H9 (cell line): ENCODE measurements at regions not wholly inside any gene's neighbourhood (a gene's known extent, or its start where the extent isn't known, plus 50 kb on each side); places are given as distances from the start of the nearest gene placed in this dataset.

Experiments
- DNase-seq: peaks from one replicate; pipeline ENCODE4 v3.0.0-alpha.2; 2017
- H2AFZ ChIP-seq: one replicate; pipeline ENCODE4 v1.6.1; 2013; ENCODE audit warnings: mild to moderate bottlenecking, low read length, control low read depth, moderate library complexity
- H2AK5ac ChIP-seq: 2 replicates; pipeline ENCODE4 v1.6.1; 2013; ENCODE audit warnings: low read length, control low read depth, mixed read lengths; ENCODE audit not compliant: insufficient read length
- H2BK120ac ChIP-seq: one replicate; pipeline ENCODE4 v1.6.1; 2013; ENCODE audit warnings: low read depth, mild to moderate bottlenecking, low read length, control low read depth, inconsistent platforms; ENCODE audit not compliant: poor library complexity, severe bottlenecking
- H2BK12ac ChIP-seq: 2 replicates; pipeline ENCODE4 v1.6.1; 2013; ENCODE audit warnings: low read length, control low read depth, mixed read lengths, low read depth; ENCODE audit not compliant: insufficient read length
- H2BK15ac ChIP-seq: 2 replicates; pipeline ENCODE4 v1.6.1; 2013; ENCODE audit warnings: low read depth, low read length, control low read depth
- H2BK20ac ChIP-seq: one replicate; pipeline ENCODE4 v1.6.1; 2013; ENCODE audit warnings: low read depth, mild to moderate bottlenecking, low read length, control low read depth, inconsistent platforms; ENCODE audit not compliant: poor library complexity, severe bottlenecking
- H2BK5ac ChIP-seq: 2 replicates; pipeline ENCODE4 v1.6.1; 2013; ENCODE audit warnings: low read length, control low read depth, mixed read lengths; ENCODE audit not compliant: insufficient read length
- H3K14ac ChIP-seq: 2 replicates; pipeline ENCODE4 v1.6.1; 2013; ENCODE audit warnings: low read length, control low read depth; ENCODE audit not compliant: insufficient read depth
- H3K18ac ChIP-seq: 2 replicates; pipeline ENCODE4 v1.6.1; 2013; ENCODE audit warnings: low read depth, mild to moderate bottlenecking, mixed read lengths, low read length, control low read depth; ENCODE audit not compliant: insufficient read length
- H3K23ac ChIP-seq: 2 replicates; pipeline ENCODE4 v1.6.1; 2013; ENCODE audit warnings: low read length, control low read depth, mixed read lengths, low read depth; ENCODE audit not compliant: insufficient read length
- H3K23me2 ChIP-seq: 2 replicates; pipeline ENCODE4 v1.6.1; 2013; ENCODE audit warnings: low read depth, mild to moderate bottlenecking, mixed read lengths, low read length, control low read depth; ENCODE audit not compliant: insufficient read length, poor library complexity, severe bottlenecking
- H3K27ac ChIP-seq: 2 replicates; pipeline ENCODE4 v1.5.1; 2013; ENCODE audit warnings: low read length, control low read depth, mixed read lengths, low read depth; ENCODE audit not compliant: insufficient read length
- H3K27me3 ChIP-seq: 2 replicates; pipeline ENCODE4 v1.6.1; 2013; ENCODE audit warnings: low read length, control low read depth, inconsistent platforms; ENCODE audit not compliant: insufficient read depth
- H3K4ac ChIP-seq: 2 replicates; pipeline ENCODE4 v1.6.1; 2013; ENCODE audit warnings: low read depth, mild to moderate bottlenecking, control low read depth, inconsistent platforms, low read length, moderate library complexity
- H3K4me1 ChIP-seq: 2 replicates; pipeline ENCODE4 v1.6.1; 2013; ENCODE audit warnings: low read length, control low read depth, inconsistent platforms; ENCODE audit not compliant: insufficient read depth
- H3K4me2 ChIP-seq: 2 replicates; pipeline ENCODE4 v1.6.1; 2013; ENCODE audit warnings: low read length, control low read depth, mixed read lengths; ENCODE audit not compliant: insufficient read length, insufficient read depth
- H3K56ac ChIP-seq: 2 replicates; pipeline ENCODE4 v1.6.1; 2013; ENCODE audit warnings: low read depth, mild to moderate bottlenecking, mixed read lengths, low read length, control low read depth; ENCODE audit not compliant: insufficient read length
- H3K79me1 ChIP-seq: 2 replicates; pipeline ENCODE4 v1.6.1; 2013; ENCODE audit warnings: low read depth, mild to moderate bottlenecking, moderate library complexity, low read length, control low read depth, inconsistent platforms; ENCODE audit not compliant: insufficient read depth, poor library complexity, severe bottlenecking
- H3K79me2 ChIP-seq: 2 replicates; pipeline ENCODE4 v1.6.1; 2013; ENCODE audit warnings: low read length, control low read depth, inconsistent platforms; ENCODE audit not compliant: insufficient read depth
- H3K9ac ChIP-seq: 2 replicates; pipeline ENCODE4 v1.6.1; 2013; ENCODE audit warnings: low read length, control low read depth, mixed read lengths; ENCODE audit not compliant: insufficient read length; ENCODE audit errors: extremely low read depth
- H3K9me3 ChIP-seq: one replicate; pipeline ENCODE4 v1.6.1; 2013; ENCODE audit warnings: low read depth, low read length, inconsistent platforms; ENCODE audit not compliant: control insufficient read depth
- H3T11ph ChIP-seq: one replicate; pipeline ENCODE4 v1.6.1; 2013; ENCODE audit warnings: mild to moderate bottlenecking, low read length, control low read depth, inconsistent platforms
- H4K20me1 ChIP-seq: one replicate; pipeline ENCODE4 v1.6.1; 2013; ENCODE audit not compliant: control insufficient read depth, insufficient read length, insufficient read depth
- H4K5ac ChIP-seq: 2 replicates; pipeline ENCODE4 v1.6.1; 2013; ENCODE audit warnings: low read depth, mild to moderate bottlenecking, mixed read lengths, low read length, control low read depth; ENCODE audit not compliant: insufficient read length
- H4K8ac ChIP-seq: replicated peaks from 2 replicates; pipeline ENCODE4 v1.6.1; 2013; ENCODE audit warnings: low read length, control low read depth, mixed read lengths, low read depth; ENCODE audit not compliant: insufficient read length
- H4K91ac ChIP-seq: 2 replicates; pipeline ENCODE4 v1.6.1; 2013; ENCODE audit warnings: low read depth, mild to moderate bottlenecking, moderate library complexity, mixed read lengths, low read length, control low read depth; ENCODE audit not compliant: insufficient read length
- H3K27ac Mint-ChIP-seq, 3 experiments: 2 replicates in 2 of 3; 3 replicates in 1 of 3; pipeline ENCODE4 v1.8.0; 2020 to 2021; ENCODE audit warnings: mixed read lengths in 3 of 3, mild to moderate bottlenecking in 1 of 3, moderate library complexity in 1 of 3
- H3K27me3 Mint-ChIP-seq: 2 replicates; pipeline ENCODE4 v1.8.0; 2021; ENCODE audit warnings: low read depth, mild to moderate bottlenecking, moderate library complexity, mixed read lengths
- H3K36me3 Mint-ChIP-seq, 3 experiments: 2 replicates in 2 of 3; 3 replicates in 1 of 3; pipeline ENCODE4 v1.8.0; 2020 to 2021; ENCODE audit warnings: low read depth in 3 of 3, mixed read lengths in 3 of 3; ENCODE audit not compliant: insufficient read depth in 1 of 3
- H3K4me1 Mint-ChIP-seq, 2 experiments: 2 replicates each; pipeline ENCODE4 v1.8.0; 2020; ENCODE audit warnings: mixed read lengths in 2 of 2
- H3K4me3 Mint-ChIP-seq, 2 experiments: 2 replicates in 1 of 2; 3 replicates in 1 of 2; pipeline ENCODE4 v1.8.0; 2020 to 2021; ENCODE audit warnings: mild to moderate bottlenecking in 2 of 2, mixed read lengths in 2 of 2, moderate library complexity in 1 of 2
- H3K9me3 Mint-ChIP-seq, 2 experiments: 2 replicates in 1 of 2; 3 replicates in 1 of 2; pipeline ENCODE4 v1.8.0; 2020; ENCODE audit warnings: mild to moderate bottlenecking in 2 of 2, mixed read lengths in 2 of 2, moderate library complexity in 1 of 2
- WGBS: extraction: QIAGEN DNeasy Blood & Tissue Kit; methylation state at CpG from one replicate; pipeline ENCODE4 v1.1.7; 2013; ENCODE audit warnings: missing lambda C conversion rate, low lambda C conversion rate, mixed read lengths; ENCODE audit not compliant: insufficient read length; ENCODE audit errors: extremely low coverage; 5-methylcytosine and 5-hydroxymethylcytosine counted together
- TF ChIP-seq, protein P1 (sequence below): fragments of 200-600 bp; sonication (generic); conservative IDR thresholded peaks from 3 replicates; pipeline ENCODE4 v1.8.0; 2021; ENCODE audit warnings: antibody characterized with exemption, mild to moderate bottlenecking

- H3K27ac ChIP-seq = no peak overlapping the region
- H3K9ac ChIP-seq = no peak overlapping the region
- no peak overlapping the region for H2BK20ac ChIP-seq
- H3K4ac ChIP-seq = no peak overlapping the region
- H3K9me3 ChIP-seq = no peaks in the 10 kb centered on the region
- H3K36me3 Mint-ChIP-seq = no peaks in the 10 kb centered on the region; a peak in 2 of 7 replicates
- H3K79me1 ChIP-seq = no peaks in the 10 kb centered on the region
- no peaks in the 10 kb centered on the region; the same call in 1 of the 2 replicates for H3K27me3 ChIP-seq
- no peaks in the 10 kb centered on the region for H3K79me2 ChIP-seq
- no peak overlapping the region for H3K4me3 Mint-ChIP-seq
- no peak overlapping the region for H2BK12ac ChIP-seq
- H3K4me1 ChIP-seq = no peaks in the 10 kb centered on the region
- no peak overlapping the region for H2AK5ac ChIP-seq
- no peak overlapping the region for H3K14ac ChIP-seq
- H3K4me1 Mint-ChIP-seq = peaks cover 7 to 11% of the 10 kb centered on the region in 2 experiments
- WGBS = no CpG with 5 or more reads among the region's 10 CpGs
- 0 out of 7 replicates have a peak overlapping the region, but pooled peaks of 1 of the 3 experiments have one; percentile 19 for H3K27ac Mint-ChIP-seq
- no peak overlapping the region for H4K91ac ChIP-seq
- no peak overlapping the region for H3K23ac ChIP-seq
- H3K18ac ChIP-seq = no peak overlapping the region
- no peak overlapping the region for H4K5ac ChIP-seq
- no peak overlapping the region for H3K4me2 ChIP-seq
- peak; percentile 16 for DNase-seq
- H2BK15ac ChIP-seq = no peak overlapping the region
- no peak overlapping the region for H4K8ac ChIP-seq
- no peaks in the 10 kb centered on the region for H3K23me2 ChIP-seq
- no peak overlapping the region for H2BK120ac ChIP-seq
- no peak overlapping the region for H3K56ac ChIP-seq
- H4K20me1 ChIP-seq = no peaks in the 10 kb centered on the region
- no peaks in the 10 kb centered on the region for H3K9me3 Mint-ChIP-seq
- TF ChIP-seq, protein P1, sequence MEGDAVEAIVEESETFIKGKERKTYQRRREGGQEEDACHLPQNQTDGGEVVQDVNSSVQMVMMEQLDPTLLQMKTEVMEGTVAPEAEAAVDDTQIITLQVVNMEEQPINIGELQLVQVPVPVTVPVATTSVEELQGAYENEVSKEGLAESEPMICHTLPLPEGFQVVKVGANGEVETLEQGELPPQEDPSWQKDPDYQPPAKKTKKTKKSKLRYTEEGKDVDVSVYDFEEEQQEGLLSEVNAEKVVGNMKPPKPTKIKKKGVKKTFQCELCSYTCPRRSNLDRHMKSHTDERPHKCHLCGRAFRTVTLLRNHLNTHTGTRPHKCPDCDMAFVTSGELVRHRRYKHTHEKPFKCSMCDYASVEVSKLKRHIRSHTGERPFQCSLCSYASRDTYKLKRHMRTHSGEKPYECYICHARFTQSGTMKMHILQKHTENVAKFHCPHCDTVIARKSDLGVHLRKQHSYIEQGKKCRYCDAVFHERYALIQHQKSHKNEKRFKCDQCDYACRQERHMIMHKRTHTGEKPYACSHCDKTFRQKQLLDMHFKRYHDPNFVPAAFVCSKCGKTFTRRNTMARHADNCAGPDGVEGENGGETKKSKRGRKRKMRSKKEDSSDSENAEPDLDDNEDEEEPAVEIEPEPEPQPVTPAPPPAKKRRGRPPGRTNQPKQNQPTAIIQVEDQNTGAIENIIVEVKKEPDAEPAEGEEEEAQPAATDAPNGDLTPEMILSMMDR = no peak
- H3T11ph ChIP-seq = no peak overlapping the region
- H2BK5ac ChIP-seq = no peak overlapping the region
- no peak overlapping the region for H2AFZ ChIP-seq
- H3K27me3 Mint-ChIP-seq = no peaks in the 10 kb centered on the region; the same call in 1 of the 2 replicates
These were observed 180.1 kb upstream of the CST7 start for GRCh38 chr20:24768713-24769601.
